Naive thymus-derived CD4-positive, alpha-beta T cell (primary cell): ENCODE measurements at regions not wholly inside any gene's neighbourhood (a gene's known extent, or its start where the extent isn't known, plus 50 kb on each side); places are given as distances from the start of the nearest gene placed in this dataset.
A peak's percentile ranks its signal among the peaks of the same experiment; 100 is the strongest.

ENCODE experiments used
- ATAC-seq: fragments of 150-1000 bp; cut with Tn5 transposase; 2 replicates; pipeline ENCODE4 v1.10.0; 2021; ENCODE audit warnings: mild to moderate bottlenecking, moderate library complexity
- CTCF ChIA-PET: fragments of 350-600 bp; sonication (Branson Sonifier 250); formaldehyde crosslinking; loops from one replicate; lab custom pipeline; 2021; ENCODE audit warnings: antibody characterized with exemption; lab: Charles Lee
- POLR2A ChIA-PET: fragments of 350-600 bp; sonication (Branson Sonifier 250); formaldehyde crosslinking; loops from one replicate; lab custom pipeline; 2021; ENCODE audit warnings: antibody characterized with exemption, inconsistent platforms; lab: Charles Lee
- DNase-seq, 9 donors: peaks; one replicate each; pipeline versions ENCODE4 v3.0.0 to v3.0.0-alpha.2; 2020 to 2022; ENCODE audit warnings: mixed read lengths in 1 of 9
- H3K27ac ChIP-seq: one replicate; pipeline ENCODE4 v1.7.0; 2013; ENCODE audit warnings: mild to moderate bottlenecking, low read depth, low read length, moderate library complexity
- H3K27me3 ChIP-seq, 2 donors: one replicate each; pipeline ENCODE4 v1.7.0; 2013; ENCODE audit warnings: low read length in 2 of 2, mild to moderate bottlenecking in 2 of 2, moderate library complexity in 2 of 2; ENCODE audit not compliant: control insufficient read depth in 2 of 2, insufficient read depth in 2 of 2
- H3K36me3 ChIP-seq, 3 experiments: 1 replicate in 2 of 3; 2 replicates in 1 of 3; pipeline ENCODE4 v1.7.0; 2013; ENCODE audit warnings: low read length in 3 of 3, mild to moderate bottlenecking in 3 of 3, moderate library complexity in 1 of 3; ENCODE audit not compliant: insufficient read depth in 3 of 3, control insufficient read depth in 2 of 3
- H3K4me1 ChIP-seq, 2 donors: one replicate each; pipeline ENCODE4 v1.7.0; 2013; ENCODE audit warnings: low read length in 2 of 2, mild to moderate bottlenecking in 2 of 2, moderate library complexity in 1 of 2; ENCODE audit not compliant: control insufficient read depth in 2 of 2, insufficient read depth in 2 of 2
- H3K4me3 ChIP-seq: 2 replicates; pipeline ENCODE4 v1.7.0; 2013; ENCODE audit warnings: mild to moderate bottlenecking, low read length
- H3K9me3 ChIP-seq, 3 experiments: 1 replicate in 2 of 3; 2 replicates in 1 of 3; pipeline ENCODE4 v1.7.0; 2013; ENCODE audit warnings: low read length in 3 of 3; ENCODE audit not compliant: control insufficient read depth in 2 of 3
- H3K27ac Mint-ChIP-seq, 9 donors: one replicate each; pipeline ENCODE4 v1.8.0; 2020 to 2022; ENCODE audit warnings: mixed read lengths in 9 of 9, mild to moderate bottlenecking in 8 of 9, moderate library complexity in 5 of 9, inconsistent platforms in 2 of 9
- H3K27me3 Mint-ChIP-seq, 5 donors: one replicate each; pipeline ENCODE4 v1.8.0; 2021 to 2022; ENCODE audit warnings: mixed read lengths in 5 of 5, mild to moderate bottlenecking in 1 of 5
- H3K36me3 Mint-ChIP-seq, 5 donors: one replicate each; pipeline ENCODE4 v1.8.0; 2020 to 2022; ENCODE audit warnings: mixed read lengths in 5 of 5, mild to moderate bottlenecking in 3 of 5, inconsistent platforms in 1 of 5
- H3K4me1 Mint-ChIP-seq, 7 donors: one replicate each; pipeline ENCODE4 v1.8.0; 2020 to 2022; ENCODE audit warnings: mixed read lengths in 7 of 7, mild to moderate bottlenecking in 3 of 7, inconsistent platforms in 1 of 7
- H3K4me3 Mint-ChIP-seq, 10 donors: one replicate each; pipeline ENCODE4 v1.8.0; 2020 to 2022; ENCODE audit warnings: mild to moderate bottlenecking in 10 of 10, mixed read lengths in 10 of 10, moderate library complexity in 6 of 10, inconsistent platforms in 2 of 10
- H3K9me3 Mint-ChIP-seq, 11 donors: one replicate each; pipeline ENCODE4 v1.8.0; 2020 to 2022; ENCODE audit warnings: mixed read lengths in 11 of 11, mild to moderate bottlenecking in 4 of 11, inconsistent platforms in 1 of 11, moderate library complexity in 1 of 11
- intact Hi-C, 2 donors: fragments of 100-400 bp; cut with micrococcal nuclease; formaldehyde crosslinking; loops; one replicate each; pipeline ENCODE4 v1.15.1; 2023

GRCh38 chr2:35421485-35421884 lies 934.1 kb upstream of the CRIM1 start:
- intact Hi-C loops = no loop called here
- POLR2A ChIA-PET = no interaction called here
- Mint-ChIP-seq H3K4me3 (no peak overlapping the region), H3K27ac (no peak overlapping the region), H3K9me3 (peaks cover 0 to 19% (median 8%) of the 10 kb centered on the region in 11 donors), H3K4me1 (no peaks in the 10 kb centered on the region), H3K27me3 (peaks cover 0 to 5% (median under 1%) of the 10 kb centered on the region in 5 donors), H3K36me3 (no peaks in the 10 kb centered on the region)
- no peak for ATAC-seq
- DNase-seq = no peak
- Histone ChIP-seq H3K9me3 (no peaks in the 10 kb centered on the region), H3K27me3 (no peaks in the 10 kb centered on the region), H3K36me3 (no peaks in the 10 kb centered on the region), H3K27ac (no peak overlapping the region), H3K4me1 (no peaks in the 10 kb centered on the region), H3K4me3 (no peak overlapping the region)
- CTCF ChIA-PET = no interaction called here

GRCh38 chr2:35417293-35417692 lies 938.3 kb upstream of the CRIM1 start:
- H3K9me3 Mint-ChIP-seq = peaks cover 0 to 13% (median 2%) of the 10 kb centered on the region in 11 donors
- H3K4me3 Mint-ChIP-seq = no peak overlapping the region
- CTCF ChIA-PET = no interaction called here
- no peak for ATAC-seq
- intact Hi-C loops = no loop called here
- no peaks in the 10 kb centered on the region for H3K36me3 Mint-ChIP-seq
- Histone ChIP-seq H3K27ac (no peak overlapping the region), H3K27me3 (no peaks in the 10 kb centered on the region), H3K9me3 (no peaks in the 10 kb centered on the region), H3K4me1 (no peaks in the 10 kb centered on the region), H3K36me3 (no peaks in the 10 kb centered on the region), H3K4me3 (no peak overlapping the region)
- H3K4me1 Mint-ChIP-seq = no peaks in the 10 kb centered on the region
- DNase-seq = no peak
- peaks cover 0 to 16% (median 3%) of the 10 kb centered on the region in 5 donors for H3K27me3 Mint-ChIP-seq
- POLR2A ChIA-PET = no interaction called here
- no peak overlapping the region for H3K27ac Mint-ChIP-seq

DNA sequence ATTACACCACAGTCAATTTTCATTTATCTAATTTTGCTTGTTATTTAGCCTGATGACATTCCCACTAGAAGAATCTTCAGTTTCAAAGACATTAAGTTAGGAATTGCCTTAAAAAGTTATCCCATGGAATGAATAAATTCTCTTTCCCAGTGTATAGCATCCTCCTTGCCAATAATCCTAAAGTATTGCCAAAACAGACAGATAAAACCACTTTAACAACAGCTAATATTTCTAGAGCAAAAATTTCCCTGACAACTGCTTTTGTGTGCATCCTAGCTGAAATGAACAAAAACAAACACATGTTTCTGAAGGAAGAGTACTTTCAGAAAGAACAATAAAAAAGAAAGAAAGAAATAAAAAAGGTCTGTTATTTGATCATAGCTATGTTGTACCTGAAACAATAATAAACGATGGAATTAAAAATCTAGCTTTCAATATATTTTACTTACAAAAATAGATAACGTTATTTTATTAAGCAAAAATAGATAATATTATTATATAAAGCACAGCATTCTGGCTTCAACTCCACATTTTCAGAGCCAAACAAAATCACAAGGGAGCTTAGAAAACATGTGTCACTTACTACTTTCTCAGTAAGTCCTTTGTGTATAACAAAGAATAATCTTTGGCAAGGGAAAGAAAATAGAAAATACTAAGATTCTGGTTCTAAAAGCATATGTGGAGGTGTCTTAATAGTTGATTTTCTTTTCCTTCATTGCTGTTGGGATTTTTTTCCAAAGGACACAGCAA lies 939.0 kb upstream of the CRIM1 start:
- Histone ChIP-seq H3K36me3 (no peaks in the 10 kb centered on the region), H3K27ac (no peak overlapping the region), H3K27me3 (no peaks in the 10 kb centered on the region), H3K4me3 (no peak overlapping the region), H3K9me3 (no peaks in the 10 kb centered on the region), H3K4me1 (no peaks in the 10 kb centered on the region)
- no peak overlapping the region for H3K4me3 Mint-ChIP-seq
- no peaks in the 10 kb centered on the region for H3K36me3 Mint-ChIP-seq
- H3K27me3 Mint-ChIP-seq = peaks cover 0 to 16% (median 3%) of the 10 kb centered on the region in 5 donors
- no peak for ATAC-seq
- H3K9me3 Mint-ChIP-seq = peaks cover 0 to 12% (median 0%) of the 10 kb centered on the region in 11 donors
- intact Hi-C loops = no loop called here
- ChIA-PET CTCF (no interaction called here), POLR2A (no interaction called here)
- no peak overlapping the region for H3K27ac Mint-ChIP-seq
- DNase-seq = no peak
- H3K4me1 Mint-ChIP-seq = no peaks in the 10 kb centered on the region

DNA sequence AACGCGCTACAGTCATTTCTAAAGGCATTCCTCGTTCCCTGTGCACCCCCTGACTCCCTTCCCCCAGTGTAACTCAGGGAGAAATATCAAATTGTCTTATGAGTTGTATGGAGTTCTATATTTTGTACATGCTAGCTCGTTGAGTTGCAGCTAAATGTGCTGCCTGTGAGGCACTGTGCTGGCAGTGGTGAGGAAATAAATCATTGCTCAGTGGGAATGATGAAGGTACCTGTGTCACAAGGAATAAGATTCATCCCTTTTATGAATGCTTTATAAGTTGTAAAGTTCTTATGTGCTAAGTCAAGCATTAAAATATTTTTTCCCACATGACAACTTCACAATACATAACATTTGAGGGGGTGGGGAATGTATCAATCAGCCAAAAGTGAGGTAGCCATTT lies 939.6 kb upstream of the CRIM1 start:
- no peaks in the 10 kb centered on the region for H3K36me3 ChIP-seq
- no peak for DNase-seq
- no peaks in the 10 kb centered on the region for H3K27me3 ChIP-seq
- ChIA-PET POLR2A (no interaction called here), CTCF (no interaction called here)
- Mint-ChIP-seq H3K4me1 (no peaks in the 10 kb centered on the region), H3K27me3 (peaks cover 0 to 16% (median 3%) of the 10 kb centered on the region in 5 donors), H3K9me3 (peaks cover 0 to 8% (median 0%) of the 10 kb centered on the region in 11 donors), H3K27ac (no peak overlapping the region), H3K36me3 (no peaks in the 10 kb centered on the region), H3K4me3 (no peak overlapping the region)
- no peak overlapping the region for H3K27ac ChIP-seq
- ATAC-seq = no peak
- H3K9me3 ChIP-seq = no peaks in the 10 kb centered on the region
- H3K4me3 ChIP-seq = no peak overlapping the region
- intact Hi-C loops = no loop called here
- no peaks in the 10 kb centered on the region for H3K4me1 ChIP-seq

DNA sequence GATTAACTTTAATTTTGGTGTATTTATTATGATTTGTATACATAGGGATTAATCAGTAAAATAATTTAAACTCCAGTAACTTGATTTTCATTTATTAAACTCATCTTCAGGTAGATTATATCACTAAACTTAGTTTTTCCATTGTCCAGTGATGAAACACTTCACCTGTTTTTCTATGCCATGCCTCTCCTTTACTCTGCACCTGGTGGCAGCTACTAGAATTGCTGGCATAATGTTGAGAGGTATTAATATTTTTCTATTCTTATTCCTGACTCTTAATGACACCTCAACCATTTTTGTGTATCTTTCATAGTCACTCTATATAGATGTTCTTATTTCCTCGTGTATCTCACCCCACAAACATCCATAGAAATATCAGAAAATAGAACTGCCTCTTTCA lies 940.3 kb upstream of the CRIM1 start:
- intact Hi-C loops = no loop called here
- DNase-seq (no peak), ATAC-seq (no peak)
- Histone ChIP-seq H3K9me3 (no peaks in the 10 kb centered on the region), H3K36me3 (no peaks in the 10 kb centered on the region), H3K4me1 (no peaks in the 10 kb centered on the region), H3K27ac (no peak overlapping the region), H3K27me3 (no peaks in the 10 kb centered on the region), H3K4me3 (no peak overlapping the region)
- no peak overlapping the region for H3K27ac Mint-ChIP-seq
- ChIA-PET CTCF (no interaction called here), POLR2A (no interaction called here)
- peaks cover 0 to 8% (median 0%) of the 10 kb centered on the region in 11 donors for H3K9me3 Mint-ChIP-seq
- H3K4me1 Mint-ChIP-seq = no peaks in the 10 kb centered on the region
- no peak overlapping the region for H3K4me3 Mint-ChIP-seq
- no peaks in the 10 kb centered on the region for H3K36me3 Mint-ChIP-seq
- peaks cover 0 to 16% (median 3%) of the 10 kb centered on the region in 5 donors for H3K27me3 Mint-ChIP-seq

- CTCF ChIA-PET = no interaction called here
- Histone ChIP-seq H3K4me3 (no peak overlapping the region), H3K4me1 (no peaks in the 10 kb centered on the region), H3K27ac (no peak overlapping the region), H3K27me3 (no peaks in the 10 kb centered on the region), H3K9me3 (no peaks in the 10 kb centered on the region), H3K36me3 (no peaks in the 10 kb centered on the region)
- Mint-ChIP-seq H3K4me1 (no peaks in the 10 kb centered on the region), H3K4me3 (no peak overlapping the region), H3K27ac (no peak overlapping the region), H3K9me3 (peaks cover 0 to 3% (median 0%) of the 10 kb centered on the region in 11 donors), H3K36me3 (no peaks in the 10 kb centered on the region), H3K27me3 (peaks cover 0 to 7% (median 0%) of the 10 kb centered on the region in 5 donors)
- intact Hi-C loops = loop anchor here (1.0 to 5.0 kb wide), 2 partner anchors 1314 to 1738 kb away; no protein-coding TSS in a partner anchor
- POLR2A ChIA-PET = no interaction called here
- DNase-seq = peak in 5 of 9 donors; percentile 4 to 47 (median 5)
- ATAC-seq = no peak
Measured at GRCh38 chr2:35410431-35411061, 945.0 kb upstream of the CRIM1 start.
